H1 (cell line): ENCODE measurements at regions not wholly inside any gene's neighbourhood (a gene's known extent, or its start where the extent isn't known, plus 50 kb on each side); places are given as distances from the start of the nearest gene placed in this dataset.

Experiments
- CTCF ChIA-PET: fragments of 300-600 bp; sonication (Branson Sonifier 250); formaldehyde crosslinking; loops from one replicate; lab custom pipeline; 2021; ENCODE audit not compliant: partially characterized antibody; lab: Charles Lee
- POLR2A ChIA-PET: fragments of 300-600 bp; sonication (Branson Sonifier 250); formaldehyde crosslinking; loops from one replicate; lab custom pipeline; 2021; ENCODE audit warnings: inconsistent platforms; ENCODE audit not compliant: partially characterized antibody; lab: Charles Lee
- DNase-seq, 2 experiments: peaks; one replicate each; pipeline versions ENCODE4 v3.0.0 to v3.0.0-alpha.2; 2010 to 2022; ENCODE audit warnings: low spot score in 2 of 2, low read depth in 1 of 2, mixed read lengths in 1 of 2
- FAIRE-seq: peaks from 2 replicates; lab custom pipeline; 2011; peaks lifted over from hg19 to GRCh38; lab: Jason Lieb, UNC
- H2AFZ ChIP-seq: 2 replicates; pipeline ENCODE4 v1.8.1; 2012; ENCODE audit warnings: low read length, inconsistent platforms
- H2AK5ac ChIP-seq: 2 replicates; pipeline ENCODE4 v1.6.1; 2013; ENCODE audit warnings: low read depth, low read length
- H2BK120ac ChIP-seq: replicated peaks from 2 replicates; pipeline ENCODE3; 2013; ENCODE audit warnings: low read depth, low read length, inconsistent platforms
- H2BK12ac ChIP-seq: 2 replicates; pipeline ENCODE4 v1.6.1; 2013; ENCODE audit warnings: low read depth, low read length
- H2BK15ac ChIP-seq: 2 replicates; pipeline ENCODE4 v1.6.1; 2013; ENCODE audit warnings: low read length
- H2BK20ac ChIP-seq: 2 replicates; pipeline ENCODE4 v1.6.1; 2013; ENCODE audit warnings: low read length
- H2BK5ac ChIP-seq: 2 replicates; pipeline ENCODE4 v1.6.1; 2013; ENCODE audit warnings: low read depth, low read length
- H3K14ac ChIP-seq: 2 replicates; pipeline ENCODE4 v1.6.1; 2013; ENCODE audit warnings: inconsistent platforms; ENCODE audit not compliant: insufficient read length
- H3K18ac ChIP-seq: 2 replicates; pipeline ENCODE4 v1.6.1; 2013; ENCODE audit warnings: low read length; ENCODE audit errors: extremely low read depth
- H3K23ac ChIP-seq: 2 replicates; pipeline ENCODE4 v1.6.1; 2013; ENCODE audit warnings: inconsistent platforms; ENCODE audit not compliant: insufficient read length
- H3K23me2 ChIP-seq: 2 replicates; pipeline ENCODE4 v1.6.1; 2013; ENCODE audit warnings: low read depth, low read length
- H3K27ac ChIP-seq: 2 replicates; pipeline ENCODE4 v1.6.1; 2011; ENCODE audit warnings: low read depth, low read length, inconsistent platforms
- H3K27me3 ChIP-seq, 4 experiments: replicated peaks in 1 of 4; 1 replicate in 1 of 4; 2 replicates in 3 of 4; pipeline versions ENCODE4 v1.6.1 to v1.8.1; 2011 to 2013; ENCODE audit warnings: low read length in 3 of 4, mild to moderate bottlenecking in 3 of 4, inconsistent platforms in 2 of 4, mixed read lengths in 2 of 4, moderate library complexity in 1 of 4; ENCODE audit not compliant: control insufficient read depth in 3 of 4, insufficient read depth in 3 of 4; ENCODE audit errors: extremely low read depth in 1 of 4
- H3K36me3 ChIP-seq, 4 experiments: 2 replicates each; pipeline versions ENCODE4 v1.6.1 to v1.8.1; 2011 to 2013; ENCODE audit warnings: mild to moderate bottlenecking in 4 of 4, low read length in 3 of 4, moderate library complexity in 2 of 4, control low read depth in 1 of 4, inconsistent platforms in 1 of 4; ENCODE audit not compliant: insufficient read depth in 4 of 4, control insufficient read depth in 2 of 4
- H3K4ac ChIP-seq: replicated peaks from 2 replicates; pipeline ENCODE3; 2013; ENCODE audit warnings: low read length, low read depth, mixed read lengths, inconsistent platforms; ENCODE audit not compliant: insufficient read length
- H3K4me1 ChIP-seq, 4 experiments: replicated peaks in 1 of 4; 1 replicate in 1 of 4; 2 replicates in 3 of 4; pipeline versions ENCODE4 v1.6.1 to v1.8.1; 2011 to 2013; ENCODE audit warnings: low read length in 3 of 4, inconsistent platforms in 2 of 4, mixed read lengths in 1 of 4; ENCODE audit not compliant: insufficient read depth in 4 of 4, control insufficient read depth in 3 of 4
- H3K4me2 ChIP-seq, 2 experiments: 2 replicates each; pipeline versions ENCODE4 v1.6.1 to v1.8.1; 2011 to 2013; ENCODE audit warnings: low read depth in 2 of 2, low read length in 2 of 2, control low read depth in 1 of 2, inconsistent platforms in 1 of 2, mild to moderate bottlenecking in 1 of 2; ENCODE audit not compliant: insufficient read depth in 1 of 2
- H3K4me3 ChIP-seq, 4 experiments: fragments of 200-600, 300-600 bp in 1 of 4; sonication (generic), shearing (Covaris generic), sonication (Bioruptor Twin) in 1 of 4; 2 replicates each; pipeline versions ENCODE4 v1.5.1 to v1.8.1; 2011 to 2016; ENCODE audit warnings: low read length in 4 of 4, low read depth in 3 of 4, control low read depth in 2 of 4, inconsistent platforms in 2 of 4, mild to moderate bottlenecking in 2 of 4, mixed read lengths in 1 of 4, moderate library complexity in 1 of 4; ENCODE audit not compliant: insufficient read depth in 2 of 4; ENCODE audit errors: extremely low read depth in 1 of 4
- H3K56ac ChIP-seq: replicated peaks from 2 replicates; pipeline ENCODE3; 2013; ENCODE audit warnings: low read depth, mild to moderate bottlenecking, mixed read lengths, low read length, inconsistent platforms; ENCODE audit not compliant: insufficient read length
- H3K79me1 ChIP-seq: 2 replicates; pipeline ENCODE4 v1.6.1; 2013; ENCODE audit warnings: low read depth, low read length, control low read depth
- H3K79me2 ChIP-seq, 2 experiments: 2 replicates each; pipeline versions ENCODE4 v1.6.1 to v1.8.1; 2012 to 2013; ENCODE audit warnings: low read length in 2 of 2, mild to moderate bottlenecking in 2 of 2, inconsistent platforms in 1 of 2; ENCODE audit not compliant: insufficient read depth in 2 of 2, control insufficient read depth in 1 of 2
- H3K9ac ChIP-seq, 4 experiments: replicated peaks in 1 of 4; 1 replicate in 1 of 4; 2 replicates in 3 of 4; pipeline versions ENCODE4 v1.6.1 to v1.8.1; 2011 to 2013; ENCODE audit warnings: low read depth in 3 of 4, low read length in 3 of 4, control low read depth in 2 of 4, mild to moderate bottlenecking in 2 of 4, moderate library complexity in 2 of 4, inconsistent platforms in 1 of 4; ENCODE audit errors: extremely low read depth in 1 of 4
- H3K9me3 ChIP-seq, 2 experiments: 2 replicates each; pipeline versions ENCODE4 v1.6.1 to v1.8.1; 2012 to 2013; ENCODE audit warnings: mild to moderate bottlenecking in 2 of 2, moderate library complexity in 2 of 2, control low read depth in 1 of 2, inconsistent platforms in 1 of 2, low read depth in 1 of 2, low read length in 1 of 2, mixed read lengths in 1 of 2; ENCODE audit not compliant: insufficient read depth in 2 of 2
- H4K20me1 ChIP-seq, 2 experiments: replicated peaks in 1 of 2; 2 replicates each; pipeline versions ENCODE3 to v1.8.1; 2011 to 2013; ENCODE audit warnings: inconsistent platforms in 2 of 2, low read length in 2 of 2, mild to moderate bottlenecking in 1 of 2; ENCODE audit not compliant: insufficient read depth in 2 of 2, control insufficient read depth in 1 of 2
- H4K5ac ChIP-seq: 2 replicates; pipeline ENCODE4 v1.6.1; 2013; ENCODE audit warnings: low read length, low read depth, mixed read lengths, inconsistent platforms; ENCODE audit not compliant: insufficient read length
- H4K8ac ChIP-seq: 2 replicates; pipeline ENCODE4 v1.8.0; 2013; ENCODE audit warnings: mild to moderate bottlenecking, moderate library complexity, low read length, inconsistent platforms; ENCODE audit not compliant: insufficient read depth; ENCODE audit errors: extremely low read depth
- H4K91ac ChIP-seq: replicated peaks from 2 replicates; pipeline ENCODE3; 2013; ENCODE audit warnings: low read length, mixed read lengths, inconsistent platforms; ENCODE audit not compliant: insufficient read length
- MAFK ChIP-seq: IDR thresholded peaks from 2 replicates; pipeline ENCODE4 v1.6.1; 2012; ENCODE audit warnings: low read depth, mild to moderate bottlenecking, improper control_type of control experiment, low read length
- SP1 ChIP-seq: IDR thresholded peaks from 2 replicates; pipeline ENCODE4 v1.6.1; 2011; ENCODE audit warnings: low read depth, low read length

DNA sequence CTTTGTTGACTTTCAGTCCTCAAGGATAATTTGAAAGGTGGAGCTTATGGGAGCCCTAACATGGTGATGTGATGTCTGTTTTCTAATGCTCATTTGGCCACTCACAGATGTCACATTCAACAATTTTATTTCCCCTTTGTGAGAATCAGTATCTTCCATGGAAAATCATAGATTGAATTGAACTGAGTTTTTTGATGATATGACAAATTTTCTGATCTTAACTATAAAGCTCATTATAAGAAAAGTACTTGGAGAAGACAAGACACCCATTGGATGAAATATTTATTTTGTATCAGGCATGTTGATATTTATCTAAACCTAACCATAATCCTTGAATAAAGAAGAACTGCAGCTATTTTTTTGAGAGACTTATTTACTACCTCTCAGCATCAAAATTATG is 824.6 kb upstream of the GOT2 start:
- Histone ChIP-seq H3K27me3 (no peaks in the 10 kb centered on the region; a peak in 1 of 7 replicates), H3K79me1 (no peaks in the 10 kb centered on the region), H3K56ac (no peak overlapping the region), H4K91ac (no peak overlapping the region), H2BK15ac (no peak overlapping the region), H2BK12ac (no peak overlapping the region), H4K8ac (no peak overlapping the region), H3K14ac (no peak overlapping the region), H3K23me2 (peaks cover 2% of the 10 kb centered on the region; the same call in 1 of the 2 replicates), H2BK5ac (no peak overlapping the region), H2BK20ac (no peak overlapping the region), H2AK5ac (no peak overlapping the region), H3K79me2 (no peaks in the 10 kb centered on the region), H4K20me1 (no peaks in the 10 kb centered on the region), H3K4ac (no peak overlapping the region), H3K4me3 (no peak overlapping the region), H2BK120ac (no peak overlapping the region), H4K5ac (no peak overlapping the region), H3K36me3 (no peaks in the 10 kb centered on the region), H3K27ac (no peak overlapping the region; the same call in 1 of the 2 replicates), H3K4me1 (no peaks in the 10 kb centered on the region), H3K4me2 (no peak overlapping the region), H2AFZ (no peak overlapping the region), H3K18ac (no peak overlapping the region), H3K9me3 (no peaks in the 10 kb centered on the region)
- ChIA-PET CTCF (no interaction called here), POLR2A (no interaction called here)
- no peak for DNase-seq
- TF ChIP-seq SP1 (no peak), MAFK (peak; percentile 17; the same call in 1 of the 2 replicates)
- TF ChIP-seq, all 59 proteins: peak for 1
- H3K23ac ChIP-seq, result no peak overlapping the region
- H3K9ac ChIP-seq, result no peak overlapping the region
- FAIRE-seq, result no peak
